ENCODE measurements at regions not wholly inside any gene's neighbourhood (a gene's known extent, or its start where the extent isn't known, plus 50 kb on each side); places are given as distances from the start of the nearest gene placed in this dataset.
"Not testable (repeated sequence)": the region's sequence is repeated elsewhere in the genome, so short reads cannot be mapped to it uniquely, and the experiment has no call there.

GRCh38 chr9:71632776-71633175 is 135.5 kb downstream of the CEMIP2 start:
- DNase-seq, result no peak

GRCh38 chr9:71630377-71630995 is 137.8 kb downstream of the CEMIP2 start:
- no peak for DNase-seq

GRCh38 chr9:71629578-71630215 is 138.6 kb downstream of the CEMIP2 start:
- DNase-seq, result peak; percentile 2

- no peak for DNase-seq
Observed at GRCh38 chr9:71628247-71628646, 140.1 kb downstream of the CEMIP2 start.

- no peak for DNase-seq
Observed at GRCh38 chr9:71627537-71627936, 140.8 kb downstream of the CEMIP2 start.

- no peak for DNase-seq
Observed at GRCh38 chr9:71626395-71626794, 141.9 kb downstream of the CEMIP2 start.

GRCh38 chr9:71624728-71625127 is 143.6 kb downstream of the CEMIP2 start:
- no peak for DNase-seq

- DNase-seq, result no peak
Observed at GRCh38 chr9:71620746-71621145, 147.6 kb downstream of the CEMIP2 start.

- no peak for DNase-seq
Observed at GRCh38 chr9:71620331-71620730, 148.0 kb downstream of the CEMIP2 start.

- DNase-seq, result no peak
Observed at GRCh38 chr9:71619926-71620325, 148.4 kb downstream of the CEMIP2 start.

GRCh38 chr9:71614409-71615010 is 153.8 kb downstream of the CEMIP2 start:
- no peak for DNase-seq

GRCh38 chr9:71612889-71613288 is 155.4 kb downstream of the CEMIP2 start:
- DNase-seq, result no peak

- no peak for DNase-seq
Observed at GRCh38 chr9:71609448-71609830, 158.9 kb downstream of the CEMIP2 start.

- DNase-seq, result no peak
Observed at GRCh38 chr9:71608825-71609447, 159.4 kb downstream of the CEMIP2 start.

- DNase-seq, result no peak
Observed at GRCh38 chr9:71608021-71608420, 160.3 kb downstream of the CEMIP2 start.

- DNase-seq, result peak; percentile 6
Observed at GRCh38 chr9:71607461-71607881, 160.8 kb downstream of the CEMIP2 start.

- DNase-seq, result peak; percentile 9
Observed at GRCh38 chr9:71604197-71605063, 163.9 kb downstream of the CEMIP2 start.

- no peak for DNase-seq
Observed at GRCh38 chr9:71602652-71603051, 165.7 kb downstream of the CEMIP2 start.

- DNase-seq, result not testable (repeated sequence)
Observed at GRCh38 chr9:71595762-71596161, 172.6 kb downstream of the CEMIP2 start.

- DNase-seq, result no peak
Observed at GRCh38 chr9:71594541-71594940, 173.8 kb downstream of the CEMIP2 start.

GRCh38 chr9:71592400-71592799 is 175.9 kb downstream of the CEMIP2 start:
- no peak for DNase-seq

- no peak for DNase-seq
Observed at GRCh38 chr9:71590362-71590761, 178.0 kb downstream of the CEMIP2 start.

- DNase-seq, result no peak
Observed at GRCh38 chr9:71589612-71590011, 178.7 kb downstream of the CEMIP2 start.
